ENCODE measurements at regions not wholly inside any gene's neighbourhood (a gene's known extent, or its start where the extent isn't known, plus 50 kb on each side); places are given as distances from the start of the nearest gene placed in this dataset.
"Not testable (repeated sequence)": the region's sequence is repeated elsewhere in the genome, so short reads cannot be mapped to it uniquely, and the experiment has no call there.

DNA sequence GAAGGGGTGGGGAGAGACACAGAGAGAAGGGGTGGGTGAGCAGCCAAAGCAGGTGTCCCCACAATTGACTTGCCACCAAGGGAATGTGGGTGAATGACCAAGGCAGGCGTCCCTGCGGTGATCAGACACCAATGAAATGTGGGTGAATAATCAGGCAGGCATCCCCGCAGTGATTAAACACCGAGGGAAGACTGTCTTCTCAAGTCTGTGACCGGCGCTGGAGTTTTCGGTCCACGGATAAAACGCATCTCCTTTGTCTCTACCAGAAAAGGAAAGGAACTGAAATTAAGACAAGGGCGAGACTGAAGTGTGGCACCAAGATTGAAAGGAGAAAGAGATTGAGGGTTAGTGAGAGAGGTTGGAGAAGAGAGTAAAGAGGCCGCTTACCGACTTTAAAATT, 90.0 kb upstream of the NUDT6 start:
- DNase-seq; intact Hi-C loops (cut with micrococcal nuclease); H3K4me3 Mint-ChIP-seq; H3K4me1 Mint-ChIP-seq; H3K27me3 Mint-ChIP-seq; H3K27ac Mint-ChIP-seq; H3K9me3 Mint-ChIP-seq: not testable (repeated sequence)
- peaks cover 24% of the 10 kb centered on the region for H3K36me3 Mint-ChIP-seq (ENCODE audit: low read depth)

DNA sequence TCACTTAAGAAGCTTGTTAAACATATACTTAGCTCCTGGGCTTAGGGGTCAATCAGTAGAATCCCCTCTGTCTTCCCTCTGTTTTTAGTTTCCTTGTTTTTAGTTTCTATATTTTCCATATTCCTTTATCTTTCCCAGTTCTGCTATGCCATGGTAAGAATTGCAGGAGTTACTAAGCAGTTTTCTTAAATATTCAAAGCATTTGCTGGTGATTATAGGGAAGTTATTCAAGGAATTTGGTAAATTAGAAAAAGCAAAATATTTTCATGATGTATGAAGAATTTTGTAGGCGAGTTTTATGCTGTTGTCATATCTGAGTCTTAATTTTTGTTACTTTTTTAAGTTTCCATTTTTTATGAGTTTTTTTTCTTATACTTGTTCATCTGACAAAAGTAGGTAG, 91.6 kb upstream of the NUDT6 start:
- no peak overlapping the region for H3K27ac Mint-ChIP-seq
- H3K27me3 Mint-ChIP-seq: no peaks in the 10 kb centered on the region
- H3K4me3 Mint-ChIP-seq: no peak overlapping the region
- intact Hi-C loops (cut with micrococcal nuclease): no loop called here
- peaks cover 15% of the 10 kb centered on the region for H3K36me3 Mint-ChIP-seq (ENCODE audit: low read depth)
- DNase-seq: no peak
- H3K9me3 Mint-ChIP-seq: no peaks in the 10 kb centered on the region
- no peaks in the 10 kb centered on the region for H3K4me1 Mint-ChIP-seq

DNA sequence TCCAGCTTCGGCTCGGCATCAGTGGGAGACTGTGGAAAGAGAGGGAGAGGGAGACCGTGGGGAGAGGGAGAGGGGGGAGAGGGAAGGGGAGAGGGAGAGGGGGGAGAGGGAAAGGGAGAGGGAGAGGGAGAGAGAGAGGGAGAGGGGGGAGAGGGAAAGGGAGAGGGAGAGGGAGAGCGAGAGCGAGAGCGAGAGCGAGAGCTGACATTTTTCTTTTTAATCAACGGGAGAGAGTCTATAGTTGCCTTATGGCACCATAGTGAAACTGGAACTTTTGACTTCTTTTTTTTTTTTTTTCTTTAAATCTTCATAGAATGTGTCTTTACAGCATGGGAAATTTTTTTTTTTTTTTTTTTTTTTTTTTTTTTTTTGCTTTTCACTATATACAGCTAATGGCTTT, 94.7 kb upstream of the NUDT6 start:
- no peak overlapping the region for H3K27ac Mint-ChIP-seq
- intact Hi-C loops (cut with micrococcal nuclease): no loop called here
- H3K4me3 Mint-ChIP-seq: no peak overlapping the region
- H3K4me1 Mint-ChIP-seq: no peaks in the 10 kb centered on the region
- no peaks in the 10 kb centered on the region for H3K27me3 Mint-ChIP-seq
- no peak for DNase-seq
- peaks cover 15% of the 10 kb centered on the region for H3K36me3 Mint-ChIP-seq (ENCODE audit: low read depth)
- peaks cover 4% of the 10 kb centered on the region for H3K9me3 Mint-ChIP-seq

DNA sequence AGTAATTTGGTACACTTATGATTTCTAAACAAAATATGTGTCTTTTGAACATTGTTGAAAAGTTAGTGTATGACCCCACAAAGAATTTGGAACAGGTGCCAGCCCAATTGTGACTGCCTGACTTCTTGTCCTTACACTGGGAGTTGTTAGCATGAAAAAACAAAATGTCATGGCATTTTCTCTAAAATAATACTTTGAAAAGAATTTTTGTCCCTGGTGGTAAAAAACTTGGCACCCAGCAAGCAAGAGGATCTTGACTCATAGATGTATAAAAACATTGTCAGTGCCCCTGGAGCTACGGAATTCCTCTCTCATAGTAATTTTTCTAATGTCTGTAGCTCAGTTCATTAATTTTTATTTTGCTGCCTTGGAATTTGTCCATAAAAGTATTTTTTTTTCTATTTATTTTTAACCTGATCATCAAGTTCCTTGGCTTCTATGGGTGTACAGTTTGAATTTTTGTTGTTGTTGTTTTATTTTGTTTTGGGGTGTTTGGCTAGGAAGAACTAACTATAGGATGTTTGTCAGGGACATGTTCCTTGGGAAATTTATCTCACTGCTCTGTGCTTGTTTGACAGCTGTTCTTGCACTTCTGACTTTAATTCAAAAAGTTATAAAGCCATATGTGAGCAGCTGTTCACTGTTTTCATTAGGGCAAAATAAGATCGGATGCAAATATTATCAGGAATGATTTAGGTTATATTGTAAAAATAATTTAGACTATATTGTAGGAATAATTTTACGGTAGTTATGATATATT, 95.4 kb upstream of the NUDT6 start:
- H3K27ac Mint-ChIP-seq: no peak overlapping the region
- no peaks in the 10 kb centered on the region for H3K27me3 Mint-ChIP-seq
- no peak overlapping the region for H3K4me3 Mint-ChIP-seq
- no peaks in the 10 kb centered on the region for H3K4me1 Mint-ChIP-seq
- peaks cover 4% of the 10 kb centered on the region for H3K9me3 Mint-ChIP-seq
- peaks cover 17% of the 10 kb centered on the region for H3K36me3 Mint-ChIP-seq (ENCODE audit: low read depth)
- no peak for DNase-seq
- intact Hi-C loops (cut with micrococcal nuclease): no loop called here

DNA sequence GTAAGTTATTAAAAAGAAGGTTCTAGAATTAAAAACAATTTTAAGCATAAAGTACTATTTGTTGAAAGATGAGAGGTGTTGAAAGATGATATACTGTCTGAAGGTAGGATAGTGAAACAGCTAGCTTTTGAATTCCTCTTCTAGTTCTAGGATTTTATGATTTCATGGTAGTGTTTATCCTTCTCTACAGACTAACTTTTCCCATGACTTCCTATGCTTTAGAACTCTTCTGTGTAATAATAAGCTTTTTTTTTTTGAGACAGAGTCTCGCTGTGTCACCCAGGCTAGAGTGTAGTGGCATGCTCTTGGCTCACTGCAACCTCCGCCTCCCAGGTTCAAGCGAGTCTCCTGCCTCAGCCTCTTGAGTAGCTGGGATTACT, 96.0 kb upstream of the NUDT6 start:
- intact Hi-C loops (cut with micrococcal nuclease): no loop called here
- H3K27me3 Mint-ChIP-seq: no peaks in the 10 kb centered on the region
- peaks cover 18% of the 10 kb centered on the region for H3K36me3 Mint-ChIP-seq (ENCODE audit: low read depth)
- peaks cover 4% of the 10 kb centered on the region for H3K9me3 Mint-ChIP-seq
- no peak for DNase-seq
- H3K4me1 Mint-ChIP-seq: no peaks in the 10 kb centered on the region
- H3K4me3 Mint-ChIP-seq: no peak overlapping the region
- no peak overlapping the region for H3K27ac Mint-ChIP-seq

DNA sequence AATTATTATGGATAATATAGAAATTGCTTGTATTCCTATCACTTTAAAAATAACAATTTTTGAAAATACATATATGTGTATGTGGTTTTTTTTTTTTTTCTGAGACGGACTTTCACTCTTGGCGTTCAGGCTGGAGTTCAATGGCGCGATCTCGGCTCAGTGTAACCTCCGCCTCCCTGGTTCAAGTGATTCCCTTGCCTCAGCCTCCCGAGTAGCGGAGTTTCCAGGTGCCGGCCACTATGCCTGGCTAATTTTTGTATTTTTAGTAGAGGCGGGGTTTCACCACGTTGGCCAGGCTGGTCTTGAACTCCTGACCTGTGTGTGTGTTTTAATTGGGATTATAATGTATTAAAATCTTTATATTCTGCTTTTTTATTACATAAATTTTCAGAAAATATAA, 97.9 kb upstream of the NUDT6 start:
- Mint-ChIP-seq H3K4me1 (peaks cover 7% of the 10 kb centered on the region), H3K9me3 (peaks cover 4% of the 10 kb centered on the region), H3K4me3 (no peak overlapping the region), H3K36me3 (ENCODE audit: low read depth) (peaks cover 20% of the 10 kb centered on the region), H3K27me3 (no peaks in the 10 kb centered on the region), H3K27ac (no peak overlapping the region)
- no peak for DNase-seq
- intact Hi-C loops (cut with micrococcal nuclease): no loop called here

DNA sequence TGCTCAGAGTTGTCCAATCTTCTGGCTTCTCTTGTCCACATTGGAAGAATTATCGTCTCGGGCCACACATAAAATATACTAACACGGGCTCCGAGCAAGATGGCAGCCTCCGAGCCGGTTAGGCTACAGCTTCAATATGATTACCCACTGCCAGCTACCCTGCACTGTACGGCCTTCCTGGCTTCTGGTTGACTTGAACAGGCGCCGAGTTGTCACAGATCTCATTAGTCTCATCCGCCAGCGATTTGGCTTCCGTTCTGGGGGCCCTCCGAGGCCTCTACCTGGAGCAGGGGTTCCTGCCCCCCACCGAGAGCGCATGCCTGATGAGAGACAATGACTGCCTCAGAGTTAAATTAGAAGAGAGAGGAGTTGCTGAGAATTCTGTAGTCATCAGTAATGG, 101.2 kb upstream of the NUDT6 start:
- H3K36me3 Mint-ChIP-seq (ENCODE audit: low read depth): peaks cover 23% of the 10 kb centered on the region
- no peak overlapping the region for H3K4me3 Mint-ChIP-seq
- intact Hi-C loops (cut with micrococcal nuclease): no loop called here
- peaks cover 18% of the 10 kb centered on the region for H3K4me1 Mint-ChIP-seq
- no peaks in the 10 kb centered on the region for H3K27me3 Mint-ChIP-seq
- no peak for DNase-seq
- peaks cover 4% of the 10 kb centered on the region for H3K9me3 Mint-ChIP-seq
- H3K27ac Mint-ChIP-seq: no peak overlapping the region

DNA sequence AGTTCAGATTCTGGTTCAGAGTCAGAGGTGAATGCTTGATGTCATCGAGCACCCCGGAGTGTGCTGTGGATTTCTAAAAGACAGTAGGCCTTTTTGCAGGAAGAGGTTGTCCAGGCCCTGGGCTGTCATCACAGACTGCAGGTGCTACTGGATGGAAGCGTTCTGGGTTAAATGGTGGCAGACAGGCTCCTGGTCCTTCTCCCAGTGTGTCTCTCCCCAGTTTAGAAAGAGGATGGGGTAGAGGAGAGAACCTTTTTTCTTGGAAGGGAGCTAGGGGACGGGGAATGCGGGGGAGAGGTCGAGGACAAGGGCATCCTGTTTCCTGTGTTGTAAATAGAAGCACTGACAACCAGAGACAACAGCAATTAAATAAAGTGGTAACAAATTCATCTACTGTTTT, 102.3 kb upstream of the NUDT6 start:
- H3K9me3 Mint-ChIP-seq: peaks cover 4% of the 10 kb centered on the region
- intact Hi-C loops (cut with micrococcal nuclease): no loop called here
- H3K36me3 Mint-ChIP-seq (ENCODE audit: low read depth): peaks cover 23% of the 10 kb centered on the region

DNA sequence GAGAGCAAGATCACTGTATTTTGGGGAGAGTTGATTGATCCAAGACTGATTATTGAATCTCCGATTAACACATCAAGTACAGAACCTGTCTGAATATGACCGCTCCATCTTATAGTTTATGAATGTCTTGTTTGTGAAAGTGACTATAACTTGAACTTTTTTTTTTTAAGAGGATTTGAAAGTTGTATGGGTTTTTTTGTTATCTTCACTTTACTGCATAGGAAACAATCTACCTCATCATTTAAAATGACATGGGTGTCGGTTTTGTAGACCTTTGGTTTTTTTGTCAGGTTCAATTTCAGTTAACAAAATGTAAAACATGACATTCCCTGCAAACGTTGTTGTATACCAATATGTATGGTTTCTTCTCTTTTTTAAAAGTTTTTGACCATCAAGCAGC, 103.0 kb upstream of the NUDT6 start:
- H3K27me3 Mint-ChIP-seq: no peaks in the 10 kb centered on the region
- H3K36me3 Mint-ChIP-seq (ENCODE audit: low read depth): peaks cover 22% of the 10 kb centered on the region
- peaks cover 18% of the 10 kb centered on the region for H3K4me1 Mint-ChIP-seq
- H3K4me3 Mint-ChIP-seq: no peak overlapping the region
- no peak for DNase-seq
- H3K9me3 Mint-ChIP-seq: peaks cover 4% of the 10 kb centered on the region
- no peak overlapping the region for H3K27ac Mint-ChIP-seq
- intact Hi-C loops (cut with micrococcal nuclease): no loop called here

More for the DNA sequence above, 102.3 kb upstream of the NUDT6 start:
- Mint-ChIP-seq H3K27me3 (no peaks in the 10 kb centered on the region), H3K4me3 (no peak overlapping the region), H3K4me1 (peaks cover 18% of the 10 kb centered on the region), H3K27ac (peak overlapping the region; percentile 76)
- no peak for DNase-seq

DNA sequence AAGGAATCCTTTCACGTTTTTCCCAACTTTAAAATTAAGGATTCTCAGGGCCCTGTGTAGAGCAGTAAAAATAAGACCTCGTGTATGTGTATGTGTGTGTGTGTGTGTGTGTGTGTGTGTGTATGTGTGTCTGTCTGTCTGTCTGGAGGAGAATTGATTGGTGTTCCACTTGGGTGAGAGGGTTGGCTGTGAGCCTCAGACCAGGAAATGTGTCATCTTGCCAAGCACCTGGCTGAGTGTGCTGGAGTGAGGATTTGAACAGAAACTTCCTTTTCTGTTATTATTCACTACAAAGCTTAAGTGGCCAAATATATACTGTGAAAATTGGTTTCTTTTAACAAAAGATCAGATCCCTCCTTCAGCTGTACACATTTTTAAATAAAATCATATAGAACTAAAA, 103.6 kb upstream of the NUDT6 start:
- intact Hi-C loops (cut with micrococcal nuclease); H3K9me3 Mint-ChIP-seq; H3K27ac Mint-ChIP-seq; H3K4me3 Mint-ChIP-seq; H3K27me3 Mint-ChIP-seq; DNase-seq: not testable (repeated sequence)
- Mint-ChIP-seq H3K4me1 (peaks cover 18% of the 10 kb centered on the region), H3K36me3 (ENCODE audit: low read depth) (peaks cover 21% of the 10 kb centered on the region)

DNA sequence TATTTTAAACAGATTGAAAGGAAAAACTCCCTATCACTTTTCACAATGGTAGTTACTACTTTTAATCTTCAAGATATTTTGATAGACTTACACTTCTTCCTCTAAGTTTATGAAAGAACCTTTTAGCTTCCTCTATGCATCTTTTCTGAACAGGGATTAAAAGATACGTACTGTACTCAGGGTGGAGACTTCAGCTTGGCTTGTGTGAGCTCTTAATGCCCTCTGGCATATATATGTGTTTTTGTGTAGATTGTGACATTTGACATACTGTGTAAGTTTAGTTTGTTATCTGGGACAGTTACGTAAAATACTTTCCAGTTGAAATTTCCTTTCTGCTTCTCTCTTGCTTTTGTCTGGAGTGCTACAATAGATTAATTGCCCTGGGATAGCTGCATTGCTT, 109.3 kb upstream of the NUDT6 start:
- Mint-ChIP-seq H3K4me3 (no peak overlapping the region), H3K27ac (no peak overlapping the region), H3K36me3 (ENCODE audit: low read depth) (peaks cover 11% of the 10 kb centered on the region), H3K9me3 (no peaks in the 10 kb centered on the region), H3K4me1 (peaks cover 4% of the 10 kb centered on the region), H3K27me3 (no peaks in the 10 kb centered on the region)
- DNase-seq: no peak
- intact Hi-C loops (cut with micrococcal nuclease): no loop called here

DNA sequence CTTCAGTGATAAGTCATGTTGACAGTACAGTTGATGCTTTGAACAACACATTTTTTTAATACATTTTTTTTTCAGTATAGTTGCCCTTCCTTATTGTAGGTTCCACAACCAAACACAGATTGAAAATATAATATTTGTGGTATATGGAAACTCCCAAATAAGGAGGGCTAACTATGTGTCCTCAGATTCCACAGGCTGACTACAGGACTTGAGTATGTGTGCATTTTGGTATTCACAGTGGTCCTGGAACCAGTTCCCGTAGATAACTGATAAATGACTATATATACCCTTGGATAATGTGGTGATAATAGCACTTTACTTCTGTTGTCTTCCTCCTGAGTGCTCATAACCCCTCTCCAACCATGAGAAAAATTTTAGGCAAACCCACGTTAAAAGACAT, 111.6 kb upstream of the NUDT6 start:
- Mint-ChIP-seq H3K4me1 (peaks cover 3% of the 10 kb centered on the region), H3K27ac (no peak overlapping the region), H3K27me3 (no peaks in the 10 kb centered on the region), H3K4me3 (no peak overlapping the region), H3K9me3 (no peaks in the 10 kb centered on the region), H3K36me3 (ENCODE audit: low read depth) (peaks cover 10% of the 10 kb centered on the region)
- intact Hi-C loops (cut with micrococcal nuclease): no loop called here
- DNase-seq: no peak

DNA sequence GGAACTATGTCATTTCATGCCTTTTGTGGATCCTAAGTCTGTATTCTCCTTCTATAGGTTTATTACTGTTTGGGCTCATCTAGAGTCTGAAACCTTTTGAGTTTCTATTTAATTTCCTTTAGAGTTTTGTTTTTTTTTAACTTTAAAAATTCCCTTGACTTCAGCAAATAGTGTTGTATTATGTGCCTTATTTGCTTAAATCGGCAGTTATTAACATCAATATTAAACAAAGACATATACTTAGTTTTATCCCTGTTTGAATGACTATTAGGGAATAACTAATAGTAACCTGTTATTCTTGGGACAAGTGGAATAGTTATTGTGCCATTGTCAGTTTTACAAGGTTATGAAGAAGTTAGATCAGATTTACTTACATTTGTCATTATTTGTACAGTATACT, 112.8 kb upstream of the NUDT6 start:
- Mint-ChIP-seq H3K27ac (no peak overlapping the region), H3K9me3 (no peaks in the 10 kb centered on the region), H3K27me3 (no peaks in the 10 kb centered on the region), H3K36me3 (ENCODE audit: low read depth) (peaks cover 17% of the 10 kb centered on the region), H3K4me3 (no peak overlapping the region), H3K4me1 (peaks cover 3% of the 10 kb centered on the region)
- no peak for DNase-seq
- intact Hi-C loops (cut with micrococcal nuclease): no loop called here

DNA sequence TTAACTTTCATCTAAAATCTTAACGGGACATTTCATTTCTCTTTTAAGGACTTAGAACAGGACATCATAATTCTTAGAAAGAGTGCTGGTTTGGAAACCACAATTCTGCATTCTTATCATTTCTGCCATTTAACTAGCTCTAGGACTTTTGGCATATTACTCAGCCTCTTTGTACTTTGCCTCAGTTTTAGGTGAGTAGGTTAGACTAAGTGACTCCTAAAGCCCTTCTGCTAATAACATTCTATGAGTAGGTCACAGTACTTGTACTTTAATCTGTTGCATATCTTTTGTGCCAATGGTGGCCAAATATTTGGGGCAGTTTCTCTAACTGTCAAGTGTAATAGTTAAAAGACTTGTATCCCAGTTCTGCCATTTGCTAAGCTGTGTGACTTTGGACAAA, 115.4 kb upstream of the NUDT6 start:
- Mint-ChIP-seq H3K9me3 (peaks cover 5% of the 10 kb centered on the region), H3K27ac (no peak overlapping the region), H3K36me3 (ENCODE audit: low read depth) (peaks cover 23% of the 10 kb centered on the region), H3K4me3 (no peak overlapping the region), H3K27me3 (no peaks in the 10 kb centered on the region), H3K4me1 (peaks cover 4% of the 10 kb centered on the region)
- DNase-seq: no peak
- intact Hi-C loops (cut with micrococcal nuclease): no loop called here

DNA sequence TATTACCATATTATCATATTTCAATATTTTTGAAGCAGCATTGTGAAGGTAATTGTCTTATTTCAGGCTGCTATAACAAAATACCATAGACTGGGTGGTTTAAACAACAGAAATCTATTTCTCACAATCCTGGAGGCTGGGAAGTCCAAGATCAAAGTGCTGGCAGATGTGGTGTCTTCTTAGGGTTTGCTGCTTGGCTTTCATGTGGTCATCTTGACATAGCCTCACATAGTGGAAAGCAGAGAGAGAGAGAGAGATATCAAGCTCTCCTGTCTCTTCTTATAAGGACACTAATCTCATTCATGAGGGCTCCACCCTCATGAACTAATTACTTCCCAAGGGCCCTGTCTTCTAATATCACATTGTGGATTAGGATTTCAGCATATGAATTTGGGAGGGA, 119.7 kb upstream of the NUDT6 start:
- Mint-ChIP-seq H3K4me3 (no peak overlapping the region), H3K36me3 (ENCODE audit: low read depth) (peaks cover 43% of the 10 kb centered on the region), H3K27me3 (no peaks in the 10 kb centered on the region), H3K9me3 (peaks cover 13% of the 10 kb centered on the region), H3K4me1 (peaks cover 4% of the 10 kb centered on the region), H3K27ac (no peak overlapping the region)
- no peak for DNase-seq
- intact Hi-C loops (cut with micrococcal nuclease): no loop called here
